Esophagus muscularis mucosa (tissue), 4 donors: ENCODE measurements at regions not wholly inside any gene's neighbourhood (a gene's known extent, or its start where the extent isn't known, plus 50 kb on each side); places are given as distances from the start of the nearest gene placed in this dataset.

Source experiments
- DNase-seq: peaks from one replicate; pipeline ENCODE4 v3.0.0-alpha.2; 2017; ENCODE audit errors: extremely low spot score
- H3K27ac ChIP-seq, 4 donors: fragments of 200-600 bp; sonication (generic); replicated peaks in 1 of 4; 1 replicate in 3 of 4; 2 replicates in 1 of 4; pipeline ENCODE4 v1.5.1; 2016 to 2019; ENCODE audit warnings: mild to moderate bottlenecking in 1 of 4
- H3K27me3 ChIP-seq, 4 donors: fragments of 200-600 bp; sonication (generic); one replicate each; pipeline versions ENCODE4 v1.5.1 to v1.6.0; 2016 to 2019
- H3K36me3 ChIP-seq, 4 donors: fragments of 200-600 bp; sonication (generic); one replicate each; pipeline ENCODE4 v1.5.1; 2016 to 2019
- H3K4me1 ChIP-seq, 4 donors: fragments of 200-600 bp; sonication (generic); one replicate each; pipeline ENCODE4 v1.5.1; 2016 to 2019
- H3K4me3 ChIP-seq, 4 donors: fragments of 200-600 bp; sonication (generic); 1 replicate in 2 of 4; 2 replicates in 2 of 4; pipeline ENCODE4 v1.5.1; 2016 to 2019; ENCODE audit warnings: mild to moderate bottlenecking in 4 of 4, moderate library complexity in 1 of 4
- H3K9me3 ChIP-seq, 4 donors: fragments of 200-600 bp; sonication (generic); 1 replicate in 3 of 4; 2 replicates in 1 of 4; pipeline ENCODE4 v1.5.1; 2016 to 2019
- EP300 ChIP-seq: sonication (generic); formaldehyde crosslinking; IDR thresholded peaks from one replicate; pipeline ENCODE4 v1.6.1; 2017; ENCODE audit warnings: antibody characterized with exemption
- POLR2A ChIP-seq: fragments of 450-650 bp; IDR thresholded peaks from one replicate; pipeline ENCODE4 v1.6.1; 2017; ENCODE audit warnings: antibody characterized with exemption, moderate library complexity, mild to moderate bottlenecking, low read depth
- POLR2AphosphoS5 ChIP-seq, 2 donors: sonication (generic); formaldehyde crosslinking; IDR thresholded peaks; one replicate each; pipeline ENCODE4 v1.6.1; 2017; ENCODE audit warnings: antibody characterized with exemption in 2 of 2
- WGBS: methylation state at CpG from one replicate; pipeline ENCODE4 v1.1.5; 2018; 5-methylcytosine and 5-hydroxymethylcytosine counted together
- intact Hi-C: fragments of 100-400 bp; cut with DNase I; formaldehyde crosslinking; loops from one replicate; pipeline ENCODE4 v1.15.1; 2023
- TF ChIP-seq, protein P1 (sequence below), 3 experiments: fragments of 200-600 bp in 2 of 3; fragments of 450-650 bp in 1 of 3; sonication (generic) in 2 of 3; IDR thresholded peaks; one replicate each; pipeline ENCODE4 v1.5.1; 2017 to 2019; ENCODE audit warnings: antibody characterized with exemption in 3 of 3, mild to moderate bottlenecking in 2 of 3, moderate library complexity in 1 of 3

DNA sequence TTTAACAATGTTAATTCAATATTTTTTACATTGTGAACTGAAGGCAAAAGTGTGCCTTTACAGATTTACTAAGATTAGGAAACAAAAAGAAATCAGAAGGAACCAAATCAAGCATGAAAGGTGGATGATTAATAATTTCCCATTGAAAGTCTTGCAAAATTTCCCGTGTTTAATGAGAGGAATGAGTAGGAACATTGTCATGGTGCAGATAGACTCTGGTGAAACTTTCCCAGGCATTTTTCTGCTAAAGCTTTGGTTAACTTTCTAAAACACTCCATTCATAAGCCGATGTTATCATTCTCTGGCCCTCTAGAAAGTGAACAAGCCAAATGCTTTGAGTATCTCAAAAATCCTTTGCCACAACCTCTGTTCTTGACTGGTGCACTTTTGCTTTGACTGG is 1522.8 kb upstream of the PABPC4L start:
- Histone ChIP-seq H3K9me3 (no peaks in the 10 kb centered on the region), H3K4me3 (no peak overlapping the region), H3K4me1 (no peaks in the 10 kb centered on the region), H3K36me3 (no peaks in the 10 kb centered on the region), H3K27ac (no peak overlapping the region), H3K27me3 (no peaks in the 10 kb centered on the region)
- TF ChIP-seq, protein P1, sequence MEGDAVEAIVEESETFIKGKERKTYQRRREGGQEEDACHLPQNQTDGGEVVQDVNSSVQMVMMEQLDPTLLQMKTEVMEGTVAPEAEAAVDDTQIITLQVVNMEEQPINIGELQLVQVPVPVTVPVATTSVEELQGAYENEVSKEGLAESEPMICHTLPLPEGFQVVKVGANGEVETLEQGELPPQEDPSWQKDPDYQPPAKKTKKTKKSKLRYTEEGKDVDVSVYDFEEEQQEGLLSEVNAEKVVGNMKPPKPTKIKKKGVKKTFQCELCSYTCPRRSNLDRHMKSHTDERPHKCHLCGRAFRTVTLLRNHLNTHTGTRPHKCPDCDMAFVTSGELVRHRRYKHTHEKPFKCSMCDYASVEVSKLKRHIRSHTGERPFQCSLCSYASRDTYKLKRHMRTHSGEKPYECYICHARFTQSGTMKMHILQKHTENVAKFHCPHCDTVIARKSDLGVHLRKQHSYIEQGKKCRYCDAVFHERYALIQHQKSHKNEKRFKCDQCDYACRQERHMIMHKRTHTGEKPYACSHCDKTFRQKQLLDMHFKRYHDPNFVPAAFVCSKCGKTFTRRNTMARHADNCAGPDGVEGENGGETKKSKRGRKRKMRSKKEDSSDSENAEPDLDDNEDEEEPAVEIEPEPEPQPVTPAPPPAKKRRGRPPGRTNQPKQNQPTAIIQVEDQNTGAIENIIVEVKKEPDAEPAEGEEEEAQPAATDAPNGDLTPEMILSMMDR (IDR thresholded peaks at IDR 0.05) = no peak
- TF ChIP-seq POLR2AphosphoS5 (IDR thresholded peaks at IDR 0.05) (no peak), POLR2A (no peak), EP300 (no peak)
- DNase-seq = no peak
- intact Hi-C loops = no loop called here
- 86% methylated on average over 2 of the region's 2 CpGs for WGBS

DNA sequence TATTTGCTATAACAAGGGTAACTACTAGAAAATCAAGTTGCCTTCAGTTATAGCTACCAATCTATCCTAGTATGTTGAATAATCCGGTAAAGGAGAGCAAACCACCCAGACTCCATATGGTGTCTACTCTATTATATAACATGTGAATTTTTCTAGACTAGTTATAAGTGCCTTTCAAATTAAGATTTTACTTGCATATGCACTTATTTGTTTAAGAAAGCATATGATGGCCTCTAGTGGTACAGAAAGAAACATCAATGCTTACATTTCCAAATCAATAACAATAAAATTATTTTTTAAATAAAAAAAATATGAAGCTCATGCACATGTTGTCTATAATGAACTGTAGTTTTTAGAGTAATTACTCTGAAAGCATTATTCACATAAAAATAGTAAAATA is 1516.4 kb upstream of the PABPC4L start:
- Histone ChIP-seq H3K4me3 (no peak overlapping the region), H3K27me3 (no peaks in the 10 kb centered on the region), H3K27ac (no peak overlapping the region), H3K4me1 (no peaks in the 10 kb centered on the region), H3K9me3 (no peaks in the 10 kb centered on the region), H3K36me3 (no peaks in the 10 kb centered on the region)
- WGBS = 90% methylated on average over 1 of the region's 1 CpG
- intact Hi-C loops = no loop called here
- no peak for DNase-seq
- TF ChIP-seq, protein P1 (IDR thresholded peaks at IDR 0.05) = no peak
- TF ChIP-seq EP300 (no peak), POLR2A (no peak), POLR2AphosphoS5 (IDR thresholded peaks at IDR 0.05) (no peak)

DNA sequence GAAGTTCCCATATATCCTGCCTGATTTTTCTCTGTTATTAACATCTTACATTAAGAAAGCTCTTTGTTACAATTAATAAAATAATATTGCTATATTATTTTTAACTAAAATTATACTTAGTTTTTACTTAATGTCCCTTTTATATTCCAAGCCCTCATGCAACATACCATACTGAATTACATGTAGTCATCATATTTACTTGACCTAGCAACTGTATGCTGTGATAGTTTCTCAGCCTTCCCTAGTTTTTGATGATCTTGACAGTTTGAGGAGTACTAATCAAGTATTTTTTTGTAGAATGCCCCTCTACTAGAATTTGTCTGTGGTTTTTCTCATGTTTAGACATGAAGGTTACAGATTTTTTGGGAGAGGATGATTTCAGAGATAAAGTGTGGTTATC is 1503.8 kb upstream of the PABPC4L start:
- H3K36me3 ChIP-seq = no peaks in the 10 kb centered on the region
- TF ChIP-seq POLR2A (no peak), POLR2AphosphoS5 (IDR thresholded peaks at IDR 0.05) (no peak), EP300 (no peak)
- TF ChIP-seq, protein P1 (IDR thresholded peaks at IDR 0.05) = no peak
- no peak for DNase-seq
- no peaks in the 10 kb centered on the region for H3K9me3 ChIP-seq
- H3K27me3 ChIP-seq = no peaks in the 10 kb centered on the region
- H3K4me1 ChIP-seq = no peaks in the 10 kb centered on the region
- H3K4me3 ChIP-seq = no peak overlapping the region
- intact Hi-C loops = no loop called here
- H3K27ac ChIP-seq = no peak overlapping the region

DNA sequence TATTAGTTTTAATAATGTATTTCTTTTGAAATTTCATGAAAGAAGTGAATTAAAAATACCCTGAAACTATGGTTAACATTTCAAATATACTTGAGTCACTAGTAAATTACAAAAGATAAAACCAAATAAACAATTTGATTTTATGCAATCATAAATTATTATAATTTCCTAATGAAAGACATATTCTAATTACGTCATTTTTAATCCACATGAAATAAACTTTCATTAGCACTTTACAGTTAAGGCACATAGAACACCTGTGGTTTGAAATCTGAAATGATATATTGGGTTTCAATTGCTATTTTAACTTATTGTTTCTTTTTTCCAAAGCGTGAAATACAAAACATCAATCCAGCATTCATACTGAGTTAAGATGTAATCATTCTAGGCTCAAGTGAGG is 1492.5 kb upstream of the PABPC4L start:
- WGBS = 71% methylated on average over 2 of the region's 2 CpGs
- Histone ChIP-seq H3K4me3 (no peak overlapping the region), H3K27ac (no peak overlapping the region), H3K4me1 (no peaks in the 10 kb centered on the region), H3K36me3 (no peaks in the 10 kb centered on the region), H3K27me3 (no peaks in the 10 kb centered on the region), H3K9me3 (peaks cover 0 to under 1% (median 0%) of the 10 kb centered on the region in 4 donors)
- DNase-seq = no peak
- intact Hi-C loops = no loop called here
- TF ChIP-seq, protein P1 (IDR thresholded peaks at IDR 0.05) = no peak
- TF ChIP-seq POLR2A (no peak), POLR2AphosphoS5 (IDR thresholded peaks at IDR 0.05) (no peak), EP300 (no peak)

DNA sequence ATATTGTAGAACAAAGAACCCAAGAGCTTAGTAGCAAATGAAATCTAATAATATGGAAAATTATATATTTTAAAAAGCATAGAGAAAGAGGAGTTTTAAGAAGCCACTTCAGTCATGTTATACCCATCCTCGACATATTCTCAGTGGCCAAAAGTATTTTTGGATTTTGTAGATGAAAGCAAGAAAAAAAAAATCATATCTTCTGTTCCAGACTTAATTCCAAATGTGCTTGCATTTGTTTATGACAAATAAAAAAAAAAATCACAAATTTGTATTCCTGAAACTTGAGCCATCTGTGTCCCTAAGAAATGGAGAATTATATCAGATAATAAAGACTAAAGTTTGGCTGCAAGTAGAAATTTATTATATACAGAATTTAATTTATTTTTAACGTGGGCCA is 1482.4 kb upstream of the PABPC4L start:
- no peak for DNase-seq
- intact Hi-C loops = no loop called here
- Histone ChIP-seq H3K27me3 (no peaks in the 10 kb centered on the region), H3K27ac (no peak overlapping the region), H3K4me1 (no peaks in the 10 kb centered on the region), H3K4me3 (no peak overlapping the region), H3K36me3 (no peaks in the 10 kb centered on the region), H3K9me3 (peaks cover 0 to 3% (median 0%) of the 10 kb centered on the region in 4 donors)
- 82% methylated on average over 2 of the region's 2 CpGs for WGBS
- TF ChIP-seq EP300 (no peak), POLR2AphosphoS5 (IDR thresholded peaks at IDR 0.05) (no peak), POLR2A (no peak)
- TF ChIP-seq, protein P1 (IDR thresholded peaks at IDR 0.05) = no peak
